ENCODE measurements at regions not wholly inside any gene's neighbourhood (a gene's known extent, or its start where the extent isn't known, plus 50 kb on each side); places are given as distances from the start of the nearest gene placed in this dataset.

DNA sequence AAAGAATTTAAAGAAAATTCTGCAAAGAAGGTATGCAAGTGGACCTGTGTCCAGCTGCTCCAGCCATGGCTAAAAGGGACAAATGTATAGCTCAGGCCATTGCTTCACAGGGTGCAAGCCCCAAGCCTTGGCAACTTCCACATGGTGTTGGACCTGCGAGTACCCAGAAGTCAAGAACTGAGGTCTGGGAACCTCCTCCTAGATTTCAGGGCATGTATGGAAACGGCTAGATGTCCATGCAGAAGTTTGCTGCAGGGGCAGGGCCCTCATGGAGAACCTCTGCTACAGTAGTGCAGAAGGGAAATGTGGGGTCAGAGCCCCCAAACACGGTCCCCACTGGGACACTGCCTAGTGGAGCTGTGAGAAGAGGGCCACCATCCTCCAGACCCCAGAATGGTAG, 284.0 kb upstream of the RAB6C start:
- TF ChIP-seq CTCF (IDR thresholded peaks at IDR 0.05) (no peak), POLR2A (IDR thresholded peaks at IDR 0.05) (no peak)

Measured in Peyer's patch (tissue), 4 donors.